OCI-LY1 (cell line): ENCODE measurements at regions not wholly inside any gene's neighbourhood (a gene's known extent, or its start where the extent isn't known, plus 50 kb on each side); places are given as distances from the start of the nearest gene placed in this dataset.
A peak's percentile ranks its signal among the peaks of the same experiment; 100 is the strongest.

ENCODE experiments used
- H2AFZ ChIP-seq: fragments of 200-600 bp; sonication (generic), shearing (Covaris generic); 2 replicates; pipeline ENCODE4 v1.6.0; 2014; ENCODE audit warnings: antibody characterized with exemption, mild to moderate bottlenecking, low read length
- H3F3A ChIP-seq: fragments of 200-600 bp; sonication (generic), shearing (Covaris generic); 2 replicates; pipeline ENCODE4 v1.6.0; 2014; ENCODE audit warnings: mild to moderate bottlenecking, antibody characterized with exemption, low read length, moderate library complexity; ENCODE audit not compliant: insufficient read depth
- H3K27ac ChIP-seq: fragments of 200-600 bp; sonication (generic); 2 replicates; pipeline ENCODE4 v1.5.1; 2014; ENCODE audit warnings: low read length, mixed run types, mild to moderate bottlenecking, low read depth; ENCODE audit not compliant: poor library complexity, severe bottlenecking
- H3K27me3 ChIP-seq: fragments of 200-600 bp; sonication (generic); 2 replicates; pipeline ENCODE4 v1.6.0; 2014; ENCODE audit warnings: antibody characterized with exemption, mild to moderate bottlenecking, low read length, moderate library complexity; ENCODE audit not compliant: insufficient read depth
- H3K36me3 ChIP-seq: fragments of 200-600 bp; sonication (generic); 2 replicates; pipeline ENCODE4 v1.6.1; 2014; ENCODE audit warnings: mild to moderate bottlenecking, antibody characterized with exemption, low read length, moderate library complexity, mixed read lengths; ENCODE audit not compliant: insufficient read depth
- H3K4me1 ChIP-seq: fragments of 200-600 bp; sonication (generic); 2 replicates; pipeline ENCODE4 v1.5.1; 2014; ENCODE audit warnings: mild to moderate bottlenecking, low read length, moderate library complexity; ENCODE audit not compliant: insufficient read depth, severe bottlenecking
- H3K4me2 ChIP-seq: fragments of 200-600 bp; sonication (generic), shearing (Covaris generic); 2 replicates; pipeline ENCODE4 v1.6.1; 2014; ENCODE audit warnings: low read length
- H3K4me3 ChIP-seq: fragments of 200-600 bp; sonication (generic); 2 replicates; pipeline ENCODE4 v1.5.1; 2014; ENCODE audit warnings: low read length, low read depth, mild to moderate bottlenecking, mixed read lengths; ENCODE audit not compliant: poor library complexity, severe bottlenecking
- H3K79me2 ChIP-seq: fragments of 200-600 bp; shearing (Covaris generic); 2 replicates; pipeline ENCODE4 v1.6.1; 2016; ENCODE audit warnings: mixed run types, low read length, mixed read lengths; ENCODE audit not compliant: insufficient read depth
- H3K9ac ChIP-seq: fragments of 200-600 bp; sonication (generic), shearing (Covaris generic); 2 replicates; pipeline ENCODE4 v1.6.1; 2014; ENCODE audit warnings: mild to moderate bottlenecking, low read length, mixed read lengths
- H3K9me2 ChIP-seq: fragments of 200-600 bp; sonication (generic), shearing (Covaris generic); 2 replicates; pipeline ENCODE4 v1.6.1; 2014; ENCODE audit warnings: low read depth, mild to moderate bottlenecking, low read length, mixed read lengths
- H3K9me3 ChIP-seq: fragments of 200-600 bp; shearing (Covaris generic); 2 replicates; pipeline ENCODE4 v1.6.1; 2014; ENCODE audit warnings: low read length, mixed read lengths
- H4K20me1 ChIP-seq: fragments of 200-600 bp; sonication (generic), shearing (Covaris generic); 2 replicates; pipeline ENCODE4 v1.6.0; 2016; ENCODE audit warnings: mild to moderate bottlenecking, low read length; ENCODE audit not compliant: insufficient read depth
- EZH2 ChIP-seq: fragments of 200-600 bp; sonication (generic), shearing (Covaris generic); IDR thresholded peaks from 2 replicates; pipeline ENCODE4 v1.8.0; 2017; ENCODE audit warnings: borderline replicate concordance, mixed run types, mild to moderate bottlenecking, antibody characterized with exemption, low read length, moderate library complexity, mixed read lengths
- TF ChIP-seq, protein P1 (sequence below): fragments of 200-600 bp; sonication (generic), shearing (Covaris generic); IDR thresholded peaks from 2 replicates; pipeline ENCODE4 v1.5.1; 2017; ENCODE audit warnings: mild to moderate bottlenecking, antibody characterized with exemption, low read length, moderate library complexity, mixed read lengths

DNA sequence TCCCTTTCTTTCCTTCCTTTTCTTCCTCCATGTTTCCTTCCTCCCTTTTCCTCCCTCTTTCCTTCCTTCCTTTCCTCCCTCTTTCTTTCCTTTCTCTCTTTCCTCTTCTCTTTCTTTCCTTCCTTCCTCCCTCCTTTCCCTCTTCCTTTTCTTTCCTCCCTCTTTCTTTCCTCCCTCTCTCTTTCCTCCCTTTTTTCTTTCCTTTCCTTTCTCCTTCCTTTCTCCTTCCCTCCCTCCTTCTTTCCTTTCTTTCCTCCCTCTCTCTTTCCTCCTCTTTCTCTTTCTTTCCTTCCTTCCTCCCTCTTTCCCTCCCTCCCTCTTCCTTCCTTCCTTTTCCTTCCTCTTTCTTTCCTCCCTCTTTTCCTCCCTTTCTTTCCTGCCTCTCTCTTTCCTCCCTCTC lies 86.3 kb upstream of the FERMT1 start:
- Histone ChIP-seq H3K4me1 (no peaks in the 10 kb centered on the region), H4K20me1 (no peaks in the 10 kb centered on the region; the same call in 1 of the 2 replicates), H3K9ac (no peak overlapping the region), H3K4me3 (no peak overlapping the region), H3K9me3 (no peaks in the 10 kb centered on the region), H3K9me2 (no peaks in the 10 kb centered on the region), H3K36me3 (no peaks in the 10 kb centered on the region), H3F3A (no peaks in the 10 kb centered on the region), H3K79me2 (no peaks in the 10 kb centered on the region), H2AFZ (no peak overlapping the region), H3K27ac (no peak overlapping the region), H3K4me2 (no peak overlapping the region), H3K27me3 (no peaks in the 10 kb centered on the region)
- no peak for TF ChIP-seq EZH2
- TF ChIP-seq, protein P1, sequence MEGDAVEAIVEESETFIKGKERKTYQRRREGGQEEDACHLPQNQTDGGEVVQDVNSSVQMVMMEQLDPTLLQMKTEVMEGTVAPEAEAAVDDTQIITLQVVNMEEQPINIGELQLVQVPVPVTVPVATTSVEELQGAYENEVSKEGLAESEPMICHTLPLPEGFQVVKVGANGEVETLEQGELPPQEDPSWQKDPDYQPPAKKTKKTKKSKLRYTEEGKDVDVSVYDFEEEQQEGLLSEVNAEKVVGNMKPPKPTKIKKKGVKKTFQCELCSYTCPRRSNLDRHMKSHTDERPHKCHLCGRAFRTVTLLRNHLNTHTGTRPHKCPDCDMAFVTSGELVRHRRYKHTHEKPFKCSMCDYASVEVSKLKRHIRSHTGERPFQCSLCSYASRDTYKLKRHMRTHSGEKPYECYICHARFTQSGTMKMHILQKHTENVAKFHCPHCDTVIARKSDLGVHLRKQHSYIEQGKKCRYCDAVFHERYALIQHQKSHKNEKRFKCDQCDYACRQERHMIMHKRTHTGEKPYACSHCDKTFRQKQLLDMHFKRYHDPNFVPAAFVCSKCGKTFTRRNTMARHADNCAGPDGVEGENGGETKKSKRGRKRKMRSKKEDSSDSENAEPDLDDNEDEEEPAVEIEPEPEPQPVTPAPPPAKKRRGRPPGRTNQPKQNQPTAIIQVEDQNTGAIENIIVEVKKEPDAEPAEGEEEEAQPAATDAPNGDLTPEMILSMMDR: no peak

DNA sequence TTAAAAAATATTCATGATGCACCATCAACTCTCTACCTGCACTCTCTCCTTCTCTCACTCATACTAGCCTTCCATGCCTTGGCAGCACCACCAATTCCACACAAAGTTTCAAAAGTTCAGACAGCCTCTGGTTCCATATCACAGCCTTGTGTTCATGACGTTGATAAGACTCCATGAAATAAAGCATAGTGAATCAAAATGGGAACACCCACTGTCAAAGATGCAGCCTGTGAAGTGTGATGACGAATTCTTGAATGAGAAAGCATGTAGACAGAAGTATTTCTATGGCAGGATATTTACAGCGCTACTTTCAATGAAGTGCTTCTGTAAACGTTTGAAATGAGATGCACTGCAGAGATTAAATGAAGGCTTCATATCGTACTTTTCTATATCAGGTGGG lies 77.3 kb upstream of the FERMT1 start:
- Histone ChIP-seq H3F3A (no peaks in the 10 kb centered on the region), H3K4me3 (no peak overlapping the region), H3K27me3 (no peaks in the 10 kb centered on the region), H3K27ac (no peak overlapping the region), H3K36me3 (no peaks in the 10 kb centered on the region), H3K9ac (no peak overlapping the region), H3K9me2 (no peaks in the 10 kb centered on the region), H3K4me2 (no peak overlapping the region), H2AFZ (no peak overlapping the region), H3K4me1 (no peaks in the 10 kb centered on the region), H3K79me2 (no peaks in the 10 kb centered on the region), H4K20me1 (no peaks in the 10 kb centered on the region), H3K9me3 (no peaks in the 10 kb centered on the region)
- TF ChIP-seq, protein P1: no peak
- TF ChIP-seq EZH2: no peak

DNA sequence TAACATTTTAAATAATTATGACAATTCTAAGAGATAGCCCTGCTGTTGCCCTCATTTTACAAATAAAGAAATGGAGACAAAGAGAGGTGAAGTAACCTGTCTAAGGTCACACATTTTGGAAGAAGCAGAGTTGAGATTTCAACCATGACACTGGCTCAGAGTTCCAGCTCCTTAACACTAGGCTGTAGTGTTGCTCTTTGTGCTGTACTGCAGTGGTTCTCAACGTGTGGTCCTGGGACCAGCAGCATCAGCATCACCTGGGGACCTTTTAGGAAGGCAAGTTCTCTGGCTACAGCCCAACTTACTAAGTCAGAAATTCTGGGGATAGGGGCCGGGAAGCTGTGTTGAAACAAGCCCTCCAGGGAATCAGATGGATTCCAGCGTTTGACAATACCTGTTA lies 62.4 kb upstream of the FERMT1 start:
- TF ChIP-seq, protein P1: peak; percentile 6; the same call in 1 of the 2 replicates
- no peak for TF ChIP-seq EZH2
- no peaks in the 10 kb centered on the region for H3K9me2 ChIP-seq
- no peak overlapping the region for H3K27ac ChIP-seq
- no peak overlapping the region for H3K4me2 ChIP-seq
- no peaks in the 10 kb centered on the region for H3K4me1 ChIP-seq
- H3K9ac ChIP-seq: no peak overlapping the region
- H3K36me3 ChIP-seq: no peaks in the 10 kb centered on the region
- no peak overlapping the region for H3K4me3 ChIP-seq
- no peaks in the 10 kb centered on the region for H3F3A ChIP-seq
- H3K79me2 ChIP-seq: no peaks in the 10 kb centered on the region
- H3K27me3 ChIP-seq: peaks cover 3% of the 10 kb centered on the region; the same call in 1 of the 2 replicates
- H3K9me3 ChIP-seq: no peaks in the 10 kb centered on the region
- H2AFZ ChIP-seq: no peak overlapping the region
- H4K20me1 ChIP-seq: no peaks in the 10 kb centered on the region
